Nucleus accumbens (tissue), 56 donors: ENCODE measurements at regions not wholly inside any gene's neighbourhood (a gene's known extent, or its start where the extent isn't known, plus 50 kb on each side); places are given as distances from the start of the nearest gene placed in this dataset.
"Not testable (repeated sequence)": the region's sequence is repeated elsewhere in the genome, so short reads cannot be mapped to it uniquely, and the experiment has no call there.

Experiments
- DNase-seq, 56 donors: peaks; one replicate each; lab custom pipeline; 2025; lab: John Stamatoyannopoulos, UW

DNA sequence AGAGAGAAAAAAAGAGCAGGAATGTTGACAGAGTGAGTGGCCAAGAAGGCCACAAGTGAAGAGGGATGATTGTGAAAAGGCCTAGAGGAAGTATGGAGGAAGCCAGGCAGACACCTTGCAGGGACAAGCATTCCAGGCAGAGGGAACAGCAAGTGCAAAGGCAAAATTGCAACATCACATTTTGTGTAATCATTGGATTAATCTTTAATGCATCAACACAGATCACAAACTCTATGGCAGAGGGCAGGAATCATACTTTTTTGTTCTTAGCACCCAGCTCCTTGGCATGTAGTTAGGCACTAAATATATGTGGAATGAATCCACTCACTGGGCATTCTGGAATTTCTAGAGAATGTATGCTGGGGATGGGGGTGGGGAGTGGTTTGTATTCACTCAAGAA, 312.1 kb upstream of the PROK2 start:
- DNase-seq, result no peak

GRCh38 chr3:72095521-72095920, 310.6 kb upstream of the PROK2 start:
- DNase-seq, result no peak

DNA sequence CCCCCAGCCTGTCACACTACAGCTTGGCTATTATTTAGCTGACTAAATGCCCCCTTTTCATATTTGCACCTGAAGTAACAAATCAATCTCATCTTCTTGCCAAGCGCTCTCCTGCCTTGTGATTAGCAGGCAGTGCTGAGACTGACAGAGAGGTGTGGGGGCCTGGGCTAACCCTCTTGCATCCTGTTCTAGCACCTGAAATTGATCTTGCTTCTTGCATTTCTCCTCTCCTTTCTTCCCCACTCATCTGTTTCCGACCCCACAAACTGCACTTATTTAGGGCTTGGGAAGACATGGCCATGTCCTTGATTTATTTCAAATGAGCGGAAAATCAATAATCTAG, 309.0 kb upstream of the PROK2 start:
- no peak for DNase-seq

- DNase-seq, result no peak
Measured at GRCh38 chr3:72093270-72093991, 308.5 kb upstream of the PROK2 start.

DNA sequence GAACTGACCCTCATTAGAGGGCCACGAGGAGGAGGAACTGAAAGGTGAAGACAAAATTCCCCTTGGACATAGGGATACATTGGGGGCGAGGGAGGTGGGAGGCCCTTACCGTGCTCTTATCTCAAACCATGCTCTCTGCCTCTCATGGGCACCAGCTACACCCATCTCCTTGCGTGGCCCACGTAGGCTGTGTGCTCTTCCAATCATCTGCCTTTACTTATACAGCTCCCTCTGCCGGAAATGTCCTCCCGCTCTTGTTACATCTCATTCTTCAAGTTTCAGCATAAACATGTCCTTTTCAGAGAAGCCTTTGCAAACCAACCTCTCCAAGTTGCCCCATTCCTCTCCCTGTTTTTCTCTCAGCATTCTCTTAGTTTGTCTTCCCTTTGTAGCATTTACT, 307.8 kb upstream of the PROK2 start:
- no peak for DNase-seq

DNA sequence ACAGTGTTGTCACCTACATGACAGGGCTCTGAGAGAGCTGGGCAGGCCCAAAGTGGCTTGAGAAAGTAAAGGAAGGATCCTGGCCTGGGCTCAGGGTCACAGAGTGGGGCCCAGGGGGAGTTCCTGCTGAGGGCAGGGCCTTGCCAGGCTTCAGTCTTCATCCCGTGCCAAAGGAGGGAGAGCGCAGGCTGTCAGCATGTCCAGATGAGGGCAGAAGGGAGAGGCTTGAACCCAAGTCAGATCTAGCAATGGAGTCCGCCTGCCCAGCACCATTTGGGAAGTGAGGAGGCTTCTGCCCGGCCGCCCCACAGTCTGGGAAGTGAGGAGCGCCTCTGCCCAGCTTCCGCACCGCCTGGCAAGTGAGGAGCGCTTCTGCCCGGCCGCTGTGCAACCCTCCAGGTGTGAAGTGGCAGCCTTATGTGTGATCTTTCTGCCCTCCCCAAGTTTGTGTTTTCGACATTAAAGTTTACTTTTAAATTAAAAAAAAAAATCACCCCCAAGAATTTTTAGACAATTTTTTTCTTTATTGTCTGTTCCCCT, 303.6 kb upstream of the PROK2 start:
- DNase-seq, result no peak

DNA sequence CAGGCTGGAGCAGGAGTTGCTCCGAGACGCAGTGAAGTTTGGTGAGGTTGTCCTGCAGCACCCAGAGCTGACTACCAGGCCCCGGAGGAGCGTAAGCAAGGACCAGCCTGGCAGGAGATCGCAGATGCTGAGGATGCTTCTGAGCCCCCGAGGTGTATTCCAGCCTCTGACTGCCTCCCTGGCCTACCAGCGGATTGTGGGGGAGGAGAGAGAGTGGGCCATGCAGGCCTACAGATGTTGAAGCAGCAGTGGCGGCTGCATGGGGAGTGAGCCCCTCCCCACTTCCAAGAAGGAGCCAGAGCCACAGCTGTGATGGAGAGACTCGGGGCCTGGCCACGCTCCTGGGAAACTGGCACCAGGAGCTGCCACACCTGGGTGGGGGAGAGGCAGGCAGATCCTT, 302.5 kb upstream of the PROK2 start:
- no peak for DNase-seq

- no peak for DNase-seq
Measured at GRCh38 chr3:72086743-72087087, 301.8 kb upstream of the PROK2 start.

GRCh38 chr3:72086042-72086742, 301.2 kb upstream of the PROK2 start:
- DNase-seq, result no peak

DNA sequence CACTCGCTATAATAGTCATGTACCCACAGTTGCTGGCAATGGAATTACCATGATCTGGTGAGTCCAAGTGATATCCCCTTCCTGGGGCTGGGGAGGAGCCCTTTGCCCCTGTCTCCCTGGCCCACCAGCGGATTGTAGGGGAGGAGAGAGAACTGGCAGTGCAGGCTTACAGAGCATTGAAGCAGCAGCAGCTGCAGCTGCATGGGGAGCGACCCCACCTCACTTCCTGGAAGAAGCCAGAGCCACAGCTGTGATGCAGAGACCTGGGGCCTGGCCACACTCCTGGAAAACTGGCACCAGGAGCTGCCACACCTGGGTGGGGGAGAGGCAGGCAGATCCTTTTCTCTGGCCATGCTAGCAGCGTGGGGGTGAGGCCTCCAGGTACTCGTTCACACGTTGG, 300.1 kb upstream of the PROK2 start:
- no peak for DNase-seq

DNA sequence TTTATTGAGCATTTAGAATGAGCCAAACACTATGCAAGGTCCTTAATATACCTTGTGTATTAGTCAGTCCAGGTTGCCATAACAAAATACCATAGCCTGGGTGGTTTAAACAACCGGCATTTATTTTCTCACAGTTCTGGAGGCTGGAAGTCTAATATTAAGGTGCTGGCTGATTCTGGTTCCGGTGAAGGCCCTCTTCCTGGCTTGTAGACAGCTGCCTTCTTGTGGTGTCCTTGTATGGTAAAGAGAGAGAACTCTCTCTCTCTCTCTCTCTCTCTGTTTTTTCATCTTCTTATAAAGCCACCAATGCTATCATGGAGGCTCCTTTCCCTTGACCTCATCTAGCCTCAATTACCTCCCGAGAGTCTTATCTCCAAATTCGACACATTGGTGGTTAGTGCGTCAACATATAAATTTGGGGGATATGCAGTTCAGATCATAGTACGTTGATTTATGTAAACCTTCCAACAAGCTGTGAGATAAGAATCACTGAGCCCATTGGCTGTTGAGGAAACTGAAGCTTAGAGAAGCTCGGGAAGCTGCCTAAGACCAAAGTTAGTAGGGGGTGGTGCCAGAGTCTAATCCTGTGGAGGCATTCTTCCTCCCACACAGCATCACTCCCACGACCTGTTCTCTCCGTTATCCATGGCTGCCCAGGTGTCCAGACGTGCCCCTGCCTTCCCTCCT, 298.0 kb upstream of the PROK2 start:
- no peak for DNase-seq

DNA sequence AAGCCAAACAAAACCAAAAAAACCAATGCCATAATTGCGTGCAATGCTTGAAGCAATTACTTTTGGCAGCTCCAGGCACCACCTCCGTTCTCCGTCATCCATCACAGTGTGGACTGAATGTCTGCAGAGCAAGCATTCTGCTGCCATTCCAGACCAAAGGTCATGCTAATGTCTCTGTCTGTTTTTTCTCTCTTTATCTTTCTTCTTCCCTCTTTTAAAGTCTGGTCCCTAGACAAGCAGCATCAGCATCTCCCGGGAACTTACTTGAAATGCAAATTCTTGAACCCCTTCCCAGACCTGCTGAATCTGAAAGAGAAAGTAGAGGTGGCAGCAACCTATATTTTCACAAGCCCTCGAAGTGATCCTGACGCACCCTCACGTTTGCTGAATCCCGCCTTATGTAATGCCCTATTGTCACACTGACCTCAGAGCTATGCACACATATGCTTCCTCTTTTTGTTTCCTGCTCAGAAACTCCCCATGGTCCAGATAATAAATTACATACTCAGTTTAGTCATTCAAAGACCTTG, 297.3 kb upstream of the PROK2 start:
- no peak for DNase-seq

- no peak for DNase-seq
Measured at GRCh38 chr3:72081471-72082185, 296.7 kb upstream of the PROK2 start.

DNA sequence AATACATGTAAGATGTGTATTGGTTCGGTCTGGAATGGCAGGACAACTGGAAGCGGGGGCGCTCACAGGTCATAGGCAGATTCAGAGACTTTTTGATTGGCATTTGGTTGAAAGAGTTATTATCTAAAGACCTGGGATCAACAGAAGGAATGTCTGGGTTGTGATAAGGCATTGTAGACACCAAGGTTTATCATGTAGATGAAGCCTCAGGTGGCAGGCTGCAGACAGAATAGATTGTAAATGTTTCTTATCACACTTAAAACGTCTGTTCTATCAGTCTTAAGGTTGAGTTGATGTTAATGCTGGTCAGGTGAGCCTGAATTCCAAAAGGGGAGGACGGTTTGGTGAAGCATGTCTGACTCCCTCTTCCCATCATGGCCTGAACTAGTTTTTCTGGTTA, 295.9 kb upstream of the PROK2 start:
- no peak for DNase-seq

GRCh38 chr3:72080095-72080494, 295.1 kb upstream of the PROK2 start:
- DNase-seq, result no peak

DNA sequence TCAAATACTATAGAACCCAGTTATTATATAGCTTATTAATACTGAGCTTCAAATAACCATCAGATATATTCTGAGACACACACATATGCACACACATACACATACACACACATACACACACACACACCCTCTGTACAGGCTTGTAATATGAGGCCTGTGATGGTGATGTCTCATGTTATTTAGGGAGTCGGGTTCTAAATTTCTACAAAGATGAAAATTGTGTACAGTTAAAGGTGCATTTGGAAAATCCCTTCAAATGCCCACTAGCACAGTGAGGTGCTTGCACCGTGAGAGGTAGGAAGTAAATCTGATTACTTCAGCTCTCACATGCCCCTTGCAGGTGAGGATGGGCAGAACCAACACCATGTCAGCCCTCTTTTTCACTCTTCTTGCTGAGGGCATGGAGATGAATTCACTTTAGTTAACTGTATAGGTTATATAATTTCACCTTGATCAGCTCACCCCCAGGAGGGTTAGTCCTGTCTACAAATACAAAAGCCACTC, 294.5 kb upstream of the PROK2 start:
- DNase-seq, result no peak

DNA sequence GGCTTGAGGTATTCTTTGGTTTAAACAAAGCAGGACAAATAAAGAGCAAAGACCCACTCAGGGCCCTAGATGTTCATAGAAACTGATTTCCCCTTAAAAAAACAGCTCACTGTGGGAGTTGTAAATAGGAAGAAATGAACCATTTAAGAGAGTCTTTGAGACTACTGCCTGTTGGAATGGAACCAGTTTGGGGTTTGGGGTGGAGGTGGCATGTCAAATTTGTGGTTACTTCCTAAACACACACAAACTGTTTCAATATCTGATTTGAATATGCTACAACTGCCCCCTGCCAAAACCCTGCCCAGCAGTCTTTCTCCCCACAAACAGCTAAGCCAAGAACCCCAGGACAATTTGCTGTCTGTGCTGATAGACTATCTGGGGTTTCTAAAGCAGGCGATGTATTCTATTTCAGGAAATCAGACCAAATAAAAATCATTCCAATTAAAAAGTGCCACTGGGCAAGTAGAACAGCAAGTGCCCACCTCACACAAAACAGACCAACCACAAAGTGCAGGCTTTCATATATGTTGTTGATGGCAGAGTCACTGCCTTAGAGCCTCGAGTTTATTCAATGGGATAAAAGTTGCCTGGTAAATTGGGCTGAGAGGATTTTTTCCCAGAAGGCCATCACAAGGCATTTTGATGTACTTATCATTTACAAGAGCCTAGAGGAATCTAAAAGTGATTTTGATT, 293.9 kb upstream of the PROK2 start:
- DNase-seq, result no peak

DNA sequence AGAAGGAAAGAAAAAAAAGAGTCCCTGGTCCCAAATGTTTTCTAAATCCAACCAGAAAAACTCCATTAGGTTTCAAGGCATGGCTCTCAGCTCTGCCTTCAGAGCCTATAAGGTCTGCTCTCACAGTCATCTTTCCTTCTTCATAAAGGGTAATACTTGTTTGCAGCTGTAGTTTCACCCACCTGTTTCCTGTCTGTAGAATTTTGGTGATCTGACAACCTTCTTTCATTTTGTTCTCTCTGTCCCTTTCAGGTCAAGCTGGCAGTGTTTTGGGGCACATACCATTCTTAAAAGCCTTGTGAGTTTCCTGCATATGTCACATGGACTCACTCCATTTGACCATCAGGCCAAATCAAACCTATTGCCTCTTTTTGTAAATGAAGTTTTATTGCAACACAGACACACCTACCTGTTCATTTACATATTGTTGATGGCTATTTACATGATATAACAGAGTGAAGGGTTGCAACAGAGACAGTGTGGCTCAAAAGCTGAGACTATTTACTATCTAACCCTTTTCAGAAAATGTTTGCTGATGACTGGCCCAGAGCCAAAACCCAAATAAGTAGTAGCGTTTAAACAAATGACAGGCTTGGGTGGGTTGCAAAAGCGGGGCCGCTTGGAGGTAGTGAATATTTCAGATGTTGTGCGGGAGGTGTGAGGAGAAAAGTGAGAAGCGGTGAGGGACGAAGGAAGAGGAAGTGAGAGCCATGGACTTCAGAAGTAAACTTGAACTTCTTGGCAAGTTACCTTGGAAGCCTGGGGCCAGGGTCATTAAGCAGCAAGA, 292.7 kb upstream of the PROK2 start:
- no peak for DNase-seq

DNA sequence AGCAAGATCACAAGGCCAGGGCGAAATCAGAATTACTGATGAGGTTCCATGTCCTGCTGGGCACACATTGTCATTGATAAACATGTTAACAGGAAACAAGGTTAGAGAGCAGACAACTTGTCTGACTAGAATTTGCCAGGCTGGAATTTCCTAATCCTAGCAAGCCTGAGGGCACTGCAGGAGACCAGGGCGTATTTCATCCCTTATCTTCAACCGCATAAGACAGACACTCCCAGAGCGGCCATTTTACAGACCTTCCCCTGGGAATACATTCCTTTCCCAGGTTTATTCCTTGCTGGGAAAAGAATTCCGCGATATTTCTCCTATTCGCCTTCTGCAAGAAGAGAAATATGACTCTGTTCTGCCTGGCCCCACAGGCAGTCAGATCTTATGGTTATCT, 290.9 kb upstream of the PROK2 start:
- not testable (repeated sequence) for DNase-seq
